SU-DHL-6 (cell line): ENCODE measurements at regions not wholly inside any gene's neighbourhood (a gene's known extent, or its start where the extent isn't known, plus 50 kb on each side); places are given as distances from the start of the nearest gene placed in this dataset.

Experiments
- EZH2phosphoT487 ChIP-seq: fragments of 200-600 bp; sonication (generic), shearing (Covaris generic); conservative IDR thresholded peaks from 2 replicates; pipeline ENCODE4 v1.6.1; 2018; ENCODE audit warnings: mild to moderate bottlenecking, antibody characterized with exemption, low read length, moderate library complexity, mixed read lengths
- TF ChIP-seq, protein P1 (sequence below): fragments of 200-600 bp; sonication (generic); IDR thresholded peaks from one replicate; pipeline ENCODE4 v1.5.1; 2017; ENCODE audit warnings: antibody characterized with exemption, mild to moderate bottlenecking, low read length, moderate library complexity; ENCODE audit not compliant: insufficient read depth, poor library complexity, severe bottlenecking

GRCh38 chr19:34033880-34034279, 138.4 kb upstream of the LSM14A start:
- TF ChIP-seq, protein P1, sequence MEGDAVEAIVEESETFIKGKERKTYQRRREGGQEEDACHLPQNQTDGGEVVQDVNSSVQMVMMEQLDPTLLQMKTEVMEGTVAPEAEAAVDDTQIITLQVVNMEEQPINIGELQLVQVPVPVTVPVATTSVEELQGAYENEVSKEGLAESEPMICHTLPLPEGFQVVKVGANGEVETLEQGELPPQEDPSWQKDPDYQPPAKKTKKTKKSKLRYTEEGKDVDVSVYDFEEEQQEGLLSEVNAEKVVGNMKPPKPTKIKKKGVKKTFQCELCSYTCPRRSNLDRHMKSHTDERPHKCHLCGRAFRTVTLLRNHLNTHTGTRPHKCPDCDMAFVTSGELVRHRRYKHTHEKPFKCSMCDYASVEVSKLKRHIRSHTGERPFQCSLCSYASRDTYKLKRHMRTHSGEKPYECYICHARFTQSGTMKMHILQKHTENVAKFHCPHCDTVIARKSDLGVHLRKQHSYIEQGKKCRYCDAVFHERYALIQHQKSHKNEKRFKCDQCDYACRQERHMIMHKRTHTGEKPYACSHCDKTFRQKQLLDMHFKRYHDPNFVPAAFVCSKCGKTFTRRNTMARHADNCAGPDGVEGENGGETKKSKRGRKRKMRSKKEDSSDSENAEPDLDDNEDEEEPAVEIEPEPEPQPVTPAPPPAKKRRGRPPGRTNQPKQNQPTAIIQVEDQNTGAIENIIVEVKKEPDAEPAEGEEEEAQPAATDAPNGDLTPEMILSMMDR: no peak
- no peak for TF ChIP-seq EZH2phosphoT487
